ENCODE measurements at regions not wholly inside any gene's neighbourhood (a gene's known extent, or its start where the extent isn't known, plus 50 kb on each side); places are given as distances from the start of the nearest gene placed in this dataset.

GRCh38 chr6:169034516-169035167 lies 219.0 kb downstream of the THBS2 start:
- intact Hi-C loops (cut with DNase I): no loop called here
- no peak for DNase-seq

- intact Hi-C loops (cut with DNase I): no loop called here
- no peak for DNase-seq
Observed at GRCh38 chr6:169029861-169030260, 223.8 kb downstream of the THBS2 start.

GRCh38 chr6:169028343-169028742 lies 225.3 kb downstream of the THBS2 start:
- intact Hi-C loops (cut with DNase I): no loop called here
- DNase-seq: no peak

GRCh38 chr6:169026175-169026574 lies 227.5 kb downstream of the THBS2 start:
- intact Hi-C loops (cut with DNase I): no loop called here
- peak in 1 of 42 donors; percentile 6 for DNase-seq

- no peak for DNase-seq
- intact Hi-C loops (cut with DNase I): no loop called here
Observed at GRCh38 chr6:169024047-169024660, 229.5 kb downstream of the THBS2 start.

GRCh38 chr6:169023161-169023874 lies 230.3 kb downstream of the THBS2 start:
- intact Hi-C loops (cut with DNase I): no loop called here
- no peak for DNase-seq

GRCh38 chr6:169022079-169022478 lies 231.6 kb downstream of the THBS2 start:
- intact Hi-C loops (cut with DNase I): no loop called here
- DNase-seq: no peak

GRCh38 chr6:169020821-169021220 lies 232.8 kb downstream of the THBS2 start:
- intact Hi-C loops (cut with DNase I): no loop called here
- no peak for DNase-seq

GRCh38 chr6:169019727-169020491 lies 233.7 kb downstream of the THBS2 start:
- DNase-seq: no peak
- intact Hi-C loops (cut with DNase I): no loop called here

- DNase-seq: no peak
- intact Hi-C loops (cut with DNase I): no loop called here
Observed at GRCh38 chr6:169019111-169019510, 234.5 kb downstream of the THBS2 start.

- DNase-seq: no peak
Observed at GRCh38 chr6:169016758-169017157, 236.9 kb downstream of the THBS2 start.

GRCh38 chr6:169014211-169015197 lies 239.1 kb downstream of the THBS2 start:
- no peak for DNase-seq
- intact Hi-C loops (cut with DNase I): no loop called here

More at GRCh38 chr6:169016758-169017157, 236.9 kb downstream of the THBS2 start:
- intact Hi-C loops (cut with DNase I): no loop called here

GRCh38 chr6:169009628-169010027 lies 244.0 kb downstream of the THBS2 start:
- DNase-seq: no peak
- intact Hi-C loops (cut with DNase I): no loop called here

GRCh38 chr6:169008641-169009257 lies 244.9 kb downstream of the THBS2 start:
- peak in 5 of 42 donors; percentile 13 to 48 (median 25) for DNase-seq

GRCh38 chr6:169005166-169005565 lies 248.5 kb downstream of the THBS2 start:
- DNase-seq: no peak

More at GRCh38 chr6:169008641-169009257, 244.9 kb downstream of the THBS2 start:
- intact Hi-C loops (cut with DNase I): no loop called here

GRCh38 chr6:169000022-169000421 lies 253.6 kb downstream of the THBS2 start:
- DNase-seq: no peak
- intact Hi-C loops (cut with DNase I): no loop called here

More at GRCh38 chr6:169005166-169005565, 248.5 kb downstream of the THBS2 start:
- intact Hi-C loops (cut with DNase I): no loop called here

- DNase-seq: no peak
- intact Hi-C loops (cut with DNase I): no loop called here
Observed at GRCh38 chr6:168999392-168999791, 254.3 kb downstream of the THBS2 start.

- intact Hi-C loops (cut with DNase I): no loop called here
Observed at GRCh38 chr6:168996356-168996625, 257.4 kb downstream of the THBS2 start.

More at GRCh38 chr6:168996356-168996625, 257.4 kb downstream of the THBS2 start:
- DNase-seq: no peak
